ENCODE measurements at regions not wholly inside any gene's neighbourhood (a gene's known extent, or its start where the extent isn't known, plus 50 kb on each side); places are given as distances from the start of the nearest gene placed in this dataset.
A peak's percentile ranks its signal among the peaks of the same experiment; 100 is the strongest.

DNA sequence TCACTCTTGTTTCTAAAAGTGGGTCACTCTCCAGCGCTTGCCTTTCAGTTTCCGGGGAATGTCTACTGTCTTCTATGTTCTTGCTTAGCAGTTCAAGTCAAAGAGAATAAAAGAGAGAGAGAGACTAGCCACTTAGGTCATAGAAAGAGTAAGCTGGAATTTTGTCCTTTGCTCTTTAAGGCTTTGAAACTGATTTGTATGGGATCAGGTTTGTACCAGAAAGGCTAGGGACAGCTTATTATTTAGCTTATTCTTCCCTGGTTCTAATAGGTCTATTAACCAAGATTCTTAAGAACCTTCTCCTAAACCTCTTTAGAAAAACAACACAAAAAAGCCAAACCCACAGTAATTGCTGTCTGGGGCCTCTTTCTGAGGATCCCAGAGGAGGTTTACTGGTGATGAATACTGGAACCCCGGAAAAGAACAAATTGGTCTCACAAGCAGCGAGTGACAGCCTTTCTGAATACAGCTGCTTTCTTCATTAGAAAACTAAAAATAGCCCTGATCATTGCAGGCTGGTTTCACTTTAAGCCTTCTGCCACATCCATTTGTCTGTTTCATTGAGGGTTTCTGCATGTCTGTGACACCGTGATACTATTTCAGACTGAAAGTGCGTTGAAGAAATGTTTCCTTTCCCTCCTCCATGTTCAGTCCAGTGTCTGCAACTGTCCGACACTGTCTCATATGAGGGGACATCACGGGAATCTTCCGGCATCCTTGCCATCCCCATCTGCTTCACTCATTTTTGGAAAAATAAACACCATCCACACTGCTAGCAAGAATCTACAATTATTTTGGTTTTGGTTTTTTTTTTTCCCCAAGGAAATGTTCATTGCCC is 75.1 kb upstream of the ATXN1 start:
- H3K9me3 ChIP-seq (ENCODE audit: control extremely low read depth in 1 of 5, control insufficient read depth in 4 of 5, insufficient read depth in 2 of 5, low read depth in 1 of 5, low read length in 4 of 5), result peaks cover 0 to 1% (median 0%) of the 10 kb centered on the region in 5 experiments
- peak overlapping the region in 4 of 7 experiments; percentile 4 to 64 (median 48) for H3K4me3 ChIP-seq (ENCODE audit: control insufficient read depth in 1 of 7, extremely low read depth in 1 of 7, insufficient read depth in 4 of 7, low read depth in 2 of 7, low read length in 6 of 7)
- ChIA-PET CTCF (interaction anchor here (1.1 to 2.1 kb wide), 3 partner anchors 13 to 41 kb away, joined by 5 to 8 read pairs (median 5); no protein-coding TSS in a partner anchor), POLR2A (interaction anchor here (0.6 kb wide), 1 partner anchor 181 kb away, joined by 7 read pairs; no protein-coding TSS in a partner anchor)
- 34% methylated on average over 5 of the region's 9 CpGs for WGBS (ENCODE audit: insufficient coverage)
- peak overlapping the region in 1 of 2 experiments; percentile 15 for H3K27ac ChIP-seq (ENCODE audit: insufficient read depth in 1 of 2, low read depth in 1 of 2, low read length in 2 of 2, poor library complexity in 1 of 2, severe bottlenecking in 2 of 2)
- H3K36me3 ChIP-seq (ENCODE audit: control insufficient read depth in 4 of 4, insufficient read depth in 4 of 4, low read length in 3 of 4), result no peaks in the 10 kb centered on the region
- DNase-seq, result peak in 2 of 3 donors; percentile 66 to 77
- H3K27me3 ChIP-seq (replicated peaks in 2 of 5; ENCODE audit: control insufficient read depth in 4 of 5, insufficient read depth in 5 of 5, low read length in 4 of 5), result no peaks in the 10 kb centered on the region
- peaks cover 4 to 41% (median 32%) of the 10 kb centered on the region in 4 experiments for H3K4me1 ChIP-seq (ENCODE audit: control extremely low read depth in 1 of 4, control insufficient read depth in 4 of 4, insufficient read depth in 4 of 4, low read length in 3 of 4)

DNA sequence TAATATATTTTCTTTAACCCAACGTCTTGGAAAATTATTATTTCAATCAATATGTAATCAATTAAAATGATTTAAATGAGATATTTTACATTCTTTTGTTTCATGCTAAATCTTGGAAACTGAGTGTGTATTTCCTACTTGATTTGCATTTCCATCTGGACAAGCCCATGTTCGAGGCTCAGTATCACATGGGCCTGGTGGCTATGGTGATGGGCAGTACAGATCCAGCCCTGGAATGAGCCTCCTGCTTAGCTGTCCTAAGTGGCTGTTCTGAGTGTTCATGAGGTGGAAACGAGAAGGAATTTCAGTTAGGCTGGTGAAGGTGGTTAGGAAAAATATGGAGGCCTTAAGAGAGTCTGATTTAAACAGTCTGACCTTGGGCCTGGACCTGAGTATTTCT is 73.0 kb upstream of the ATXN1 start:
- 100% methylated on average over 1 of the region's 3 CpGs for WGBS (ENCODE audit: insufficient coverage)
- H3K4me1 ChIP-seq (ENCODE audit: control extremely low read depth in 1 of 4, control insufficient read depth in 4 of 4, insufficient read depth in 4 of 4, low read length in 3 of 4), result peaks cover 2 to 27% (median 20%) of the 10 kb centered on the region in 4 experiments
- H3K4me3 ChIP-seq (ENCODE audit: control insufficient read depth in 1 of 7, extremely low read depth in 1 of 7, insufficient read depth in 4 of 7, low read depth in 2 of 7, low read length in 6 of 7), result no peak overlapping the region
- H3K27me3 ChIP-seq (replicated peaks in 2 of 5; ENCODE audit: control insufficient read depth in 4 of 5, insufficient read depth in 5 of 5, low read length in 4 of 5), result no peaks in the 10 kb centered on the region
- ChIA-PET CTCF (no interaction called here), POLR2A (no interaction called here)
- peaks cover 0 to 1% (median 0%) of the 10 kb centered on the region in 5 experiments for H3K9me3 ChIP-seq (ENCODE audit: control extremely low read depth in 1 of 5, control insufficient read depth in 4 of 5, insufficient read depth in 2 of 5, low read depth in 1 of 5, low read length in 4 of 5)
- H3K36me3 ChIP-seq (ENCODE audit: control insufficient read depth in 4 of 4, insufficient read depth in 4 of 4, low read length in 3 of 4), result no peaks in the 10 kb centered on the region
- DNase-seq, result no peak
- H3K27ac ChIP-seq (ENCODE audit: insufficient read depth in 1 of 2, low read depth in 1 of 2, low read length in 2 of 2, poor library complexity in 1 of 2, severe bottlenecking in 2 of 2), result no peak overlapping the region

DNA sequence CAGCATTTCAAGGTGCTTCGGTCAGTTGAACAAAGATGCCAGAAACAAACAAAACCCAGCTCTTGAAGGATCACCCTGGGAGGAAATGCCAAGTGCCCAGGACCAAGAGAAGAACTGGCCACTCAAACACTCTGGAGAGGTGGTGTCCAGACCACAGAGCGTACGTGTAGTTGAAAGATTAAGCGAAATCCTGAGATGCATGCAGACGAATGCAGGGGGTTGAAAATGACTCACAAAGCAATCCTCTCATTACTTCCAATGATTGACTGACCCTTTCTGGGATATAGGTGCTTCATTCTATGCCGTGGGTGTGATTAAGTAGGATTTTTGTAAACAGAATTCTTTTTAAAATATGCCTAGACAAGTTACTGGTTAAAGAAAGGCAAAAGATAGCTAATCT is 71.5 kb upstream of the ATXN1 start:
- H3K4me1 ChIP-seq (ENCODE audit: control extremely low read depth in 1 of 4, control insufficient read depth in 4 of 4, insufficient read depth in 4 of 4, low read length in 3 of 4), result peaks cover 2 to 21% (median 17%) of the 10 kb centered on the region in 4 experiments
- ChIA-PET CTCF (no interaction called here), POLR2A (no interaction called here)
- H3K36me3 ChIP-seq (ENCODE audit: control insufficient read depth in 4 of 4, insufficient read depth in 4 of 4, low read length in 3 of 4), result no peaks in the 10 kb centered on the region
- no peak for DNase-seq
- no peak overlapping the region for H3K4me3 ChIP-seq (ENCODE audit: control insufficient read depth in 1 of 7, extremely low read depth in 1 of 7, insufficient read depth in 4 of 7, low read depth in 2 of 7, low read length in 6 of 7)
- H3K27me3 ChIP-seq (replicated peaks in 2 of 5; ENCODE audit: control insufficient read depth in 4 of 5, insufficient read depth in 5 of 5, low read length in 4 of 5), result no peaks in the 10 kb centered on the region
- WGBS (ENCODE audit: insufficient coverage), result 100% methylated on average over 2 of the region's 6 CpGs
- no peak overlapping the region for H3K27ac ChIP-seq (ENCODE audit: insufficient read depth in 1 of 2, low read depth in 1 of 2, low read length in 2 of 2, poor library complexity in 1 of 2, severe bottlenecking in 2 of 2)
- H3K9me3 ChIP-seq (ENCODE audit: control extremely low read depth in 1 of 5, control insufficient read depth in 4 of 5, insufficient read depth in 2 of 5, low read depth in 1 of 5, low read length in 4 of 5), result no peaks in the 10 kb centered on the region

DNA sequence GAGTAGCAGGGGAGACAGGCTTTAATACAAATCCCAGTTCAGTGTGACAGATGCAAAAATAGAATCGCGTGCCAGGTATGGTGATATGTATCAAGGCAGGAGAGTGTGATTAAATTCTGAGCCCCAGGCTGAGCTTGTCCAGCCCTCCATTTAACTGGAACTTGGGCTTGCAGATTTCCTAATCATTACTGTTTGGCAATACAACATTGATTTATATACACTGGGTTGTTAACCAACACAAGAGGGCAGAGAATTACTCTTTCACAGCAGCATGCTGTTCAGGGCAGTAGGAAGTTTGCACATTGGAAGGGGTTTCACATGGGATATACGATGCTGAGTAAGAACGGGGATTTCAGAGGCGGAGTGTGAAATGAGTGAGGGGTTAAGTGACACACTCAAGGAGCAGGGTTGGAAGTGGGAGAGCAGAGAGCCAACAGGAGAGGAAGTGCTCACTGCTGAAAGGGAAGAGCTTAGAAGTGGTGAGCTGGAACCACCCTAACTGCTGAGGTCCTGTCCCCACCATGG is 70.8 kb upstream of the ATXN1 start:
- Histone ChIP-seq H3K36me3 (ENCODE audit: control insufficient read depth in 4 of 4, insufficient read depth in 4 of 4, low read length in 3 of 4) (no peaks in the 10 kb centered on the region), H3K4me1 (ENCODE audit: control extremely low read depth in 1 of 4, control insufficient read depth in 4 of 4, insufficient read depth in 4 of 4, low read length in 3 of 4) (peaks cover 2 to 17% (median 14%) of the 10 kb centered on the region in 4 experiments), H3K27ac (ENCODE audit: insufficient read depth in 1 of 2, low read depth in 1 of 2, low read length in 2 of 2, poor library complexity in 1 of 2, severe bottlenecking in 2 of 2) (no peak overlapping the region), H3K9me3 (ENCODE audit: control extremely low read depth in 1 of 5, control insufficient read depth in 4 of 5, insufficient read depth in 2 of 5, low read depth in 1 of 5, low read length in 4 of 5) (no peaks in the 10 kb centered on the region), H3K27me3 (replicated peaks in 2 of 5; ENCODE audit: control insufficient read depth in 4 of 5, insufficient read depth in 5 of 5, low read length in 4 of 5) (no peaks in the 10 kb centered on the region), H3K4me3 (ENCODE audit: control insufficient read depth in 1 of 7, extremely low read depth in 1 of 7, insufficient read depth in 4 of 7, low read depth in 2 of 7, low read length in 6 of 7) (no peak overlapping the region)
- DNase-seq, result no peak
- 92% methylated on average over 3 of the region's 5 CpGs for WGBS (ENCODE audit: insufficient coverage)
- POLR2A ChIA-PET, result no interaction called here
- CTCF ChIA-PET, result no interaction called here

DNA sequence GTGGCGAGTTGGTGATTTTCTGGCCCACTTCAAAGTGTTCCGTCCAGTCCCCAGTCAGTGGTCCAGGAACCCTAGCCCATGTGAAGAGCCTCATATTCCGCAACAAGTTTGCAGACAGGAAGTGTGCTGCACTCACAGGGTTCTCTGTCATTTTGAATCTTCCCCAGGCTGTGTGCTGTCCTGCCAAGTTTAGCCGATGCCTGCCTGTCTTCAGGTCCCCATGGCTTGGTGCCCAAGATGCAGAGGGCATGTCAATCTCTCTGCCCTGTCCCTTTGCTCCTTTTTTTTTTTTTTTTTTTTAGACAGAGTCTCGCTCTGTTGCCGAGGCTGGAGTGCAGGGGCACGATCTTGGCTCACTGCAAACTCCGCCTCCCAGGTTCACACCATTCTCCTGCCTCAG is 69.9 kb upstream of the ATXN1 start:
- H3K4me1 ChIP-seq (ENCODE audit: control extremely low read depth in 1 of 4, control insufficient read depth in 4 of 4, insufficient read depth in 4 of 4, low read length in 3 of 4), result peaks cover 2 to 8% (median 4%) of the 10 kb centered on the region in 4 experiments
- WGBS (ENCODE audit: insufficient coverage), result 97% methylated on average over 5 of the region's 8 CpGs
- POLR2A ChIA-PET, result no interaction called here
- no peak overlapping the region for H3K4me3 ChIP-seq (ENCODE audit: control insufficient read depth in 1 of 7, extremely low read depth in 1 of 7, insufficient read depth in 4 of 7, low read depth in 2 of 7, low read length in 6 of 7)
- no peaks in the 10 kb centered on the region for H3K36me3 ChIP-seq (ENCODE audit: control insufficient read depth in 4 of 4, insufficient read depth in 4 of 4, low read length in 3 of 4)
- CTCF ChIA-PET, result interaction anchor here (0.9 kb wide), 1 partner anchor 134 kb away, joined by 3 read pairs; no protein-coding TSS in a partner anchor
- H3K27me3 ChIP-seq (replicated peaks in 2 of 5; ENCODE audit: control insufficient read depth in 4 of 5, insufficient read depth in 5 of 5, low read length in 4 of 5), result no peaks in the 10 kb centered on the region
- no peak for DNase-seq
- H3K27ac ChIP-seq (ENCODE audit: insufficient read depth in 1 of 2, low read depth in 1 of 2, low read length in 2 of 2, poor library complexity in 1 of 2, severe bottlenecking in 2 of 2), result no peak overlapping the region
- no peaks in the 10 kb centered on the region for H3K9me3 ChIP-seq (ENCODE audit: control extremely low read depth in 1 of 5, control insufficient read depth in 4 of 5, insufficient read depth in 2 of 5, low read depth in 1 of 5, low read length in 4 of 5)

DNA sequence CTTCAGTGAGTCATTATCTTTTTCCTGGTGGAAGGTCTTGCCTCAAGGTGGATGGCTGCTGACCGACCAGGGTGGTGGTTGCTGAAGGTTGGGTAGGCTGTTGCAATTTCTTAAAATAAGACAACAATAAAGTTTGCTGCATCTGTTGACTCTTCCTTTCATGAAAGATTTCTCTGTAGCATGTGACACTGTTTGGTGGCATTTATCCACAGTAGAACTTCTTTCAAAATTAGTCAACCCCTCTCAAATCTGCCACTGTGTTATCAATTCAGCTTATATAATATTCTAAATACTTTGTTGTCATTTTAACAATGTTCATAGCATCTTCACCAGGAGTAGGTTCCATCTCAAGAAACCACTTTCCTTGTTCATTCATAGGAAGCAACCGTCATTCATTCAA is 66.8 kb upstream of the ATXN1 start:
- peaks cover 13 to 25% (median 16%) of the 10 kb centered on the region in 4 experiments for H3K4me1 ChIP-seq (ENCODE audit: control extremely low read depth in 1 of 4, control insufficient read depth in 4 of 4, insufficient read depth in 4 of 4, low read length in 3 of 4)
- 100% methylated on average over 2 of the region's 2 CpGs for WGBS (ENCODE audit: insufficient coverage)
- ChIA-PET CTCF (no interaction called here), POLR2A (no interaction called here)
- no peak overlapping the region for H3K4me3 ChIP-seq (ENCODE audit: control insufficient read depth in 1 of 7, extremely low read depth in 1 of 7, insufficient read depth in 4 of 7, low read depth in 2 of 7, low read length in 6 of 7)
- no peaks in the 10 kb centered on the region for H3K9me3 ChIP-seq (ENCODE audit: control extremely low read depth in 1 of 5, control insufficient read depth in 4 of 5, insufficient read depth in 2 of 5, low read depth in 1 of 5, low read length in 4 of 5)
- no peaks in the 10 kb centered on the region for H3K27me3 ChIP-seq (replicated peaks in 2 of 5; ENCODE audit: control insufficient read depth in 4 of 5, insufficient read depth in 5 of 5, low read length in 4 of 5)
- DNase-seq, result no peak
- no peaks in the 10 kb centered on the region for H3K36me3 ChIP-seq (ENCODE audit: control insufficient read depth in 4 of 4, insufficient read depth in 4 of 4, low read length in 3 of 4)
- no peak overlapping the region for H3K27ac ChIP-seq (ENCODE audit: insufficient read depth in 1 of 2, low read depth in 1 of 2, low read length in 2 of 2, poor library complexity in 1 of 2, severe bottlenecking in 2 of 2)

DNA sequence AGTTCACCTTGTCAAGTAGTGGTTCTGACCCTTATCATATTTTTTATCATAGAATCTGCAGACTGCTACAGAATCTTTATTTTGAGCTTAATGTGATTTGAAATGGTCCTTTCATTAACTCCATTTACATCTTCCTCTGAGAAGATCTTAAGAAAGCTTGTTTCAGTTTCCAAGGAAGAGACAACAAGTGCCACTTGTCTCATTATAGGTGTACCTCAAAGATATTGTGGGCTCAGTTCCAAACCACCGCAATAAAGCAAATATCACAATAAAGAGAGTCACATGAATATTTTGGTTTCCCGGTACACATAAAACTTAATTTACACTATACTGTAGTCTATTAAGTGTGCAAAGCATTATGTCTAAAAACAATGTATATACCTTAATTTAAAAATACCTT is 66.4 kb upstream of the ATXN1 start:
- Histone ChIP-seq H3K36me3 (ENCODE audit: control insufficient read depth in 4 of 4, insufficient read depth in 4 of 4, low read length in 3 of 4) (no peaks in the 10 kb centered on the region), H3K4me1 (ENCODE audit: control extremely low read depth in 1 of 4, control insufficient read depth in 4 of 4, insufficient read depth in 4 of 4, low read length in 3 of 4) (peaks cover 13 to 25% (median 16%) of the 10 kb centered on the region in 4 experiments), H3K9me3 (ENCODE audit: control extremely low read depth in 1 of 5, control insufficient read depth in 4 of 5, insufficient read depth in 2 of 5, low read depth in 1 of 5, low read length in 4 of 5) (no peaks in the 10 kb centered on the region), H3K27ac (ENCODE audit: insufficient read depth in 1 of 2, low read depth in 1 of 2, low read length in 2 of 2, poor library complexity in 1 of 2, severe bottlenecking in 2 of 2) (no peak overlapping the region), H3K4me3 (ENCODE audit: control insufficient read depth in 1 of 7, extremely low read depth in 1 of 7, insufficient read depth in 4 of 7, low read depth in 2 of 7, low read length in 6 of 7) (no peak overlapping the region), H3K27me3 (replicated peaks in 2 of 5; ENCODE audit: control insufficient read depth in 4 of 5, insufficient read depth in 5 of 5, low read length in 4 of 5) (no peaks in the 10 kb centered on the region)
- DNase-seq, result no peak
- no CpG with 5 or more reads among the region's 2 CpGs for WGBS (ENCODE audit: insufficient coverage)
- CTCF ChIA-PET, result no interaction called here
- POLR2A ChIA-PET, result no interaction called here

All from common myeloid progenitor, CD34-positive (primary cell).